Ascending aorta (tissue), 2 donors: ENCODE measurements at regions not wholly inside any gene's neighbourhood (a gene's known extent, or its start where the extent isn't known, plus 50 kb on each side); places are given as distances from the start of the nearest gene placed in this dataset.

ENCODE experiments used
- DNase-seq, 2 donors: peaks; one replicate each; pipeline ENCODE4 v3.0.0-alpha.2; 2019; ENCODE audit warnings: low spot score in 2 of 2
- H3K27ac ChIP-seq, 2 donors: fragments of 200-600 bp; sonication (generic); one replicate each; pipeline ENCODE4 v1.5.1; 2016 to 2017; ENCODE audit warnings: mild to moderate bottlenecking in 1 of 2
- H3K27me3 ChIP-seq: fragments of 200-600 bp; sonication (generic); one replicate; pipeline ENCODE4 v1.5.1; 2017
- H3K36me3 ChIP-seq, 2 donors: fragments of 200-600 bp; sonication (generic); one replicate each; pipeline ENCODE4 v1.5.1; 2016
- H3K4me1 ChIP-seq, 2 donors: fragments of 200-600 bp; sonication (generic); one replicate each; pipeline ENCODE4 v1.5.1; 2016 to 2017; ENCODE audit warnings: mild to moderate bottlenecking in 1 of 2
- H3K4me3 ChIP-seq, 2 donors: fragments of 200-600 bp; sonication (generic); one replicate each; pipeline ENCODE4 v1.5.1; 2016 to 2017; ENCODE audit warnings: mild to moderate bottlenecking in 1 of 2
- H3K9me3 ChIP-seq, 2 donors: fragments of 200-600 bp; sonication (generic); one replicate each; pipeline ENCODE4 v1.5.1; 2016
- intact Hi-C: fragments of 100-400 bp; cut with DNase I; formaldehyde crosslinking; loops from one replicate; pipeline ENCODE4 v1.15.1; 2023
- TF ChIP-seq, protein P1 (sequence below), 3 experiments: fragments of 200-600 bp in 2 of 3; fragments of 450-650 bp in 1 of 3; sonication (generic) in 2 of 3; IDR thresholded peaks; one replicate each; pipeline ENCODE4 v1.5.1; 2016 to 2019; ENCODE audit warnings: antibody characterized with exemption in 3 of 3, mild to moderate bottlenecking in 1 of 3, moderate library complexity in 1 of 3

DNA sequence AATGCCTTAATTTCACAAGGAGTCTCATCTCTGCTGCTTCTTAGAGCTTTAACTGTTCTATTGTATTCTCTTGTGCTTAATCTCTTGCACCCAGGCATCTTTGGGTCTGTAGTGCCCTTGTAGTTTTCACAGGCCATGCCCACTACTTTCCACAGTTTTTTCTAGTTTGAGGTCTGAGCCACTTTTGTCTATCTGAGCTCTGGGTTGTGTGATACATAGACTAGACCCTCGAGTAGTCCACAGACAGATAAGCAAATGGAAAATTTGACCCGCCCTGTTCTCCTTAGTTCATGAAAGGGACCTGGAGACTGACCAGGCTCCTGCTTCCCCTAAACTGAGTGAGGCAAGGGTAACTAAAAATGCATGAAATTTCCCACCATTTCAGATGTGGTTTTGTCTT is 466.8 kb upstream of the ZEB2 start:
- no peaks in the 10 kb centered on the region for H3K4me1 ChIP-seq
- no peak overlapping the region for H3K4me3 ChIP-seq
- H3K27me3 ChIP-seq: no peaks in the 10 kb centered on the region
- no peaks in the 10 kb centered on the region for H3K36me3 ChIP-seq
- DNase-seq: no peak
- H3K9me3 ChIP-seq: no peaks in the 10 kb centered on the region
- H3K27ac ChIP-seq: no peak overlapping the region
- TF ChIP-seq, protein P1, sequence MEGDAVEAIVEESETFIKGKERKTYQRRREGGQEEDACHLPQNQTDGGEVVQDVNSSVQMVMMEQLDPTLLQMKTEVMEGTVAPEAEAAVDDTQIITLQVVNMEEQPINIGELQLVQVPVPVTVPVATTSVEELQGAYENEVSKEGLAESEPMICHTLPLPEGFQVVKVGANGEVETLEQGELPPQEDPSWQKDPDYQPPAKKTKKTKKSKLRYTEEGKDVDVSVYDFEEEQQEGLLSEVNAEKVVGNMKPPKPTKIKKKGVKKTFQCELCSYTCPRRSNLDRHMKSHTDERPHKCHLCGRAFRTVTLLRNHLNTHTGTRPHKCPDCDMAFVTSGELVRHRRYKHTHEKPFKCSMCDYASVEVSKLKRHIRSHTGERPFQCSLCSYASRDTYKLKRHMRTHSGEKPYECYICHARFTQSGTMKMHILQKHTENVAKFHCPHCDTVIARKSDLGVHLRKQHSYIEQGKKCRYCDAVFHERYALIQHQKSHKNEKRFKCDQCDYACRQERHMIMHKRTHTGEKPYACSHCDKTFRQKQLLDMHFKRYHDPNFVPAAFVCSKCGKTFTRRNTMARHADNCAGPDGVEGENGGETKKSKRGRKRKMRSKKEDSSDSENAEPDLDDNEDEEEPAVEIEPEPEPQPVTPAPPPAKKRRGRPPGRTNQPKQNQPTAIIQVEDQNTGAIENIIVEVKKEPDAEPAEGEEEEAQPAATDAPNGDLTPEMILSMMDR (IDR thresholded peaks at IDR 0.05): no peak
- intact Hi-C loops: no loop called here

DNA sequence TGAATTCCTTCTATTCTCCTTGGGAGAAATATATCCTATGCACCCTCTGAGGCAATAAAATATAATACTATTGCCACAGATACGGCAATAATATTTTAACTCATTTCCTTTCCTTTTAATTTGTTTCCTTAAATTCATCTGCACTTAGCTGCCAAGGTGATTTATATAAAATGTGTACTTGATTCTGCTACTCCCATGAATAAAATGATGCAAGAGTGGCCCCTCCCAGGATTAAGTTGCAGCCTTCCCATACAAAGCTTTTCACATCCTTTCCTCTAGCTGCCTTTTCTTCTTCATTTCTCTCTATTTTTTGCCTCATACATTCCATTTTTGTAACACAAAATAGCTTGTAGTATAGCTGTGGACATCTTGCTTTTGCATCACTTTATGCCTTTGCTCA is 464.1 kb upstream of the ZEB2 start:
- TF ChIP-seq, protein P1 (IDR thresholded peaks at IDR 0.05): no peak
- no peaks in the 10 kb centered on the region for H3K9me3 ChIP-seq
- intact Hi-C loops: no loop called here
- no peak for DNase-seq
- no peak overlapping the region for H3K4me3 ChIP-seq
- no peak overlapping the region for H3K27ac ChIP-seq
- H3K4me1 ChIP-seq: no peaks in the 10 kb centered on the region
- H3K27me3 ChIP-seq: no peaks in the 10 kb centered on the region
- no peaks in the 10 kb centered on the region for H3K36me3 ChIP-seq

DNA sequence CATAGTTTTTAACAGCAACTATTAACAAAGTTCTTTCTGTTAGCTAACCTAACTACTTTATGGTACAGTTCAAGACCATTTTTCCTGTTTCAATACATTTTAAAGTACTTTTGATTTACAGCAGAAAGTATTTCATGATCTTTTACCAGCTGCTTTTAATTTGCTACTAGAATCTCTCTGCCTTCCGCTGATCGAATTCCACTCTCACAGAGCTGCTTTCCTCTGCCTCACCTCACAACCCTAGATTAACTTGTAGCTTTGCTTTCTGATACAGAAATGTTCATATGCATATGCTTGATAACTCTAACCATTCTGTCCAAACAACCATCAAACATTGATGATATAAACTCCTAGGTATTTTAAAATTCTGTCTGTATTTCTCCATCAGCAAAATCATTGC is 463.2 kb upstream of the ZEB2 start:
- no peak overlapping the region for H3K4me3 ChIP-seq
- H3K27ac ChIP-seq: no peak overlapping the region
- TF ChIP-seq, protein P1 (IDR thresholded peaks at IDR 0.05): no peak
- no peak for DNase-seq
- intact Hi-C loops: no loop called here
- H3K36me3 ChIP-seq: no peaks in the 10 kb centered on the region
- H3K27me3 ChIP-seq: no peaks in the 10 kb centered on the region
- H3K4me1 ChIP-seq: no peaks in the 10 kb centered on the region
- H3K9me3 ChIP-seq: no peaks in the 10 kb centered on the region

GRCh38 chr2:144982481-144982880 is 462.6 kb upstream of the ZEB2 start:
- H3K36me3 ChIP-seq: no peaks in the 10 kb centered on the region
- H3K27me3 ChIP-seq: no peaks in the 10 kb centered on the region
- TF ChIP-seq, protein P1 (IDR thresholded peaks at IDR 0.05): no peak

DNA sequence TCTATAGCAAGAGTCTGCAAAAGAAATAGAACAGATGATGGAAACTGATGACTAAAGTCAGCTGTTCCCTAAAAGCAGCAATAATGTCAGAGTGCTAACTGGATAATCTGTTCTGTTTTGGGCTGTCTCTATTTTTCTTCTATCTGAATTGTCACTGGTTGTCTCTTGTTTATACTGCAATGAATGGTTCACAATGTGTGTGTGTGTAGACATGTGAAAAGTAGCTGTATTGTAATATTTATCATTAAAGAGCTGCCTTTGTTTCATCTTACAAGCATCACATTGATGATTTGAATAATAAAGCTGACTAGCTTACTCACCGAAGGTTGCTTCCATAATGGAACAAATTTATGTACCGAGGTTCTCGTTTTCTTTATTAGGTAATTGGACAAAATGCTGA is 456.0 kb upstream of the ZEB2 start:
- H3K27ac ChIP-seq: no peak overlapping the region
- TF ChIP-seq, protein P1 (IDR thresholded peaks at IDR 0.05): no peak
- H3K9me3 ChIP-seq: no peaks in the 10 kb centered on the region
- H3K36me3 ChIP-seq: no peaks in the 10 kb centered on the region
- no peak overlapping the region for H3K4me3 ChIP-seq
- H3K27me3 ChIP-seq: no peaks in the 10 kb centered on the region
- DNase-seq: no peak
- H3K4me1 ChIP-seq: no peaks in the 10 kb centered on the region
- intact Hi-C loops: no loop called here

More at GRCh38 chr2:144982481-144982880, 462.6 kb upstream of the ZEB2 start:
- intact Hi-C loops: no loop called here
- no peak overlapping the region for H3K4me3 ChIP-seq
- no peak overlapping the region for H3K27ac ChIP-seq
- no peaks in the 10 kb centered on the region for H3K9me3 ChIP-seq
- no peak for DNase-seq
- no peaks in the 10 kb centered on the region for H3K4me1 ChIP-seq

DNA sequence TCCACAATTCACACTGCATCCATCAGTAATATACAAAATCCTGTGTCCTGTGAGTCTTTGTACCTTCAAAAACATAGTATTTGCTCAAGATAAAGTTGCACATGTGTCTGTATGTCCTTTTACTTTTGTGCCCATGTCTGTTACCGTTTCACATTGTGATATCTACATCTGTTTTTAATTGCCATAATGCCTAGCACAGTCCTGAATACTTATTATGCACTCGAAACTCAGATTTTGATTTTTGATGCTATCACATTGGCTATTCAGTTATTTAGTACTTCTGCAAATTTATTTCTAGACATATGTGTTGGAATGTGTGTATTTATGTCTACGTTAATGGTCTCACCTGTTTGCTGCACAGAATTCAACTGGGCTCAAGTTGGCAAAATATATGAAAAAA is 452.8 kb upstream of the ZEB2 start:
- Histone ChIP-seq H3K27me3 (no peaks in the 10 kb centered on the region), H3K4me1 (no peaks in the 10 kb centered on the region), H3K36me3 (no peaks in the 10 kb centered on the region), H3K9me3 (no peaks in the 10 kb centered on the region), H3K4me3 (no peak overlapping the region), H3K27ac (no peak overlapping the region)
- no peak for DNase-seq
- TF ChIP-seq, protein P1 (IDR thresholded peaks at IDR 0.05): no peak
- intact Hi-C loops: no loop called here
